ENCODE measurements at regions not wholly inside any gene's neighbourhood (a gene's known extent, or its start where the extent isn't known, plus 50 kb on each side); places are given as distances from the start of the nearest gene placed in this dataset.

DNA sequence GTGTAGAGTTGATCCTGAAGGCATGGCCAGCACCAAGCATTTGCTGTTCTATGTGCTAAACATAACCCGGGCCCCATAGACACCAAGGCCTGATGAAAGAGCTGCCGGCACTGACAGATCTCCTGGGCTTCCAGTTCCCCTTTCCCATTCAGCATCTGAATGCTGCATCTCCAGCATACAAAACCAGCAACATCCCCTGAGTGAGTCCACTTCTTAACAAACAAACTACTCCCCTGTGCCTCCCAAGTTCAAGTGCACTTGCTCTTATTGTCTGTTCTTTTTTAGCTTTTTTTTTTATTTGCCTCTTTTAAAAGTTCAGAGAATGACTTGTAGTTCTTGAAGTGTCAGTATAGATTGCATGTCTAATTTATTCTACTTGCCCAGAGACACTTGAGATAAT, 156.0 kb downstream of the EDEM1 start:
- Histone ChIP-seq H3K4me2 (ENCODE audit: insufficient read depth, low read length) (no peak overlapping the region), H3K27ac (ENCODE audit: extremely low read depth, low read depth, low read length) (no peak overlapping the region), H3K27me3 (ENCODE audit: control insufficient read depth in 2 of 2, insufficient read depth in 2 of 2, low read length in 2 of 2) (peaks cover 10 to 40% of the 10 kb centered on the region in 2 experiments), H3K36me3 (ENCODE audit: control insufficient read depth, insufficient read depth, low read length) (no peaks in the 10 kb centered on the region), H3K4me1 (replicated peaks in 1 of 2; ENCODE audit: control insufficient read depth in 2 of 2, insufficient read depth in 2 of 2, low read length in 2 of 2) (no peaks in the 10 kb centered on the region), H3K4me3 (no peak overlapping the region), H3K9ac (ENCODE audit: insufficient read depth in 1 of 2, low read depth in 2 of 2, low read length in 2 of 2) (no peak overlapping the region), H3K9me3 (replicated peaks; ENCODE audit: control insufficient read depth, insufficient read depth, low read depth, low read length) (no peaks in the 10 kb centered on the region), H2AFZ (ENCODE audit: low read depth, low read length) (no peak overlapping the region), H4K20me1 (replicated peaks; ENCODE audit: control insufficient read depth, insufficient read depth, low read length) (no peaks in the 10 kb centered on the region), H3K79me2 (ENCODE audit: control insufficient read depth, insufficient read depth, low read length) (no peaks in the 10 kb centered on the region), H3K9me1 (ENCODE audit: control insufficient read depth, insufficient read depth, low read length) (no peaks in the 10 kb centered on the region)
- no TSS peak for BruUV-seq (replicated peaks)
- WGBS (ENCODE audit: insufficient coverage, low coverage, missing lambda C conversion rate) = 0% methylated on average over 2 of the region's 2 CpGs
- no peak for FAIRE-seq
- in situ Hi-C loops (cut with MboI) (no loop called here), intact Hi-C loops (cut with micrococcal nuclease) (no loop called here)
- TF ChIP-seq, protein P1, sequence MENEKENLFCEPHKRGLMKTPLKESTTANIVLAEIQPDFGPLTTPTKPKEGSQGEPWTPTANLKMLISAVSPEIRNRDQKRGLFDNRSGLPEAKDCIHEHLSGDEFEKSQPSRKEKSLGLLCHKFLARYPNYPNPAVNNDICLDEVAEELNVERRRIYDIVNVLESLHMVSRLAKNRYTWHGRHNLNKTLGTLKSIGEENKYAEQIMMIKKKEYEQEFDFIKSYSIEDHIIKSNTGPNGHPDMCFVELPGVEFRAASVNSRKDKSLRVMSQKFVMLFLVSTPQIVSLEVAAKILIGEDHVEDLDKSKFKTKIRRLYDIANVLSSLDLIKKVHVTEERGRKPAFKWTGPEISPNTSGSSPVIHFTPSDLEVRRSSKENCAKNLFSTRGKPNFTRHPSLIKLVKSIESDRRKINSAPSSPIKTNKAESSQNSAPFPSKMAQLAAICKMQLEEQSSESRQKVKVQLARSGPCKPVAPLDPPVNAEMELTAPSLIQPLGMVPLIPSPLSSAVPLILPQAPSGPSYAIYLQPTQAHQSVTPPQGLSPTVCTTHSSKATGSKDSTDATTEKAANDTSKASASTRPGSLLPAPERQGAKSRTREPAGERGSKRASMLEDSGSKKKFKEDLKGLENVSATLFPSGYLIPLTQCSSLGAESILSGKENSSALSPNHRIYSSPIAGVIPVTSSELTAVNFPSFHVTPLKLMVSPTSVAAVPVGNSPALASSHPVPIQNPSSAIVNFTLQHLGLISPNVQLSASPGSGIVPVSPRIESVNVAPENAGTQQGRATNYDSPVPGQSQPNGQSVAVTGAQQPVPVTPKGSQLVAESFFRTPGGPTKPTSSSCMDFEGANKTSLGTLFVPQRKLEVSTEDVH (IDR thresholded peaks at IDR 0.05; ENCODE audit: low read depth, partially characterized antibody) = no peak
- TF ChIP-seq SPI1 (IDR thresholded peaks at IDR 0.05; ENCODE audit: borderline replicate concordance, low read depth, low read length) = peak; percentile 37; the same call in 1 of the 2 replicates
- ChIA-PET CTCF (ENCODE audit: low intra/inter-chr PET ratio) (no interaction called here), POLR2A (no interaction called here)
- ATAC-seq = no peak
- no peak for DNase-seq (ENCODE audit: extremely low read depth in 1 of 4, low spot score in 3 of 4)

DNA sequence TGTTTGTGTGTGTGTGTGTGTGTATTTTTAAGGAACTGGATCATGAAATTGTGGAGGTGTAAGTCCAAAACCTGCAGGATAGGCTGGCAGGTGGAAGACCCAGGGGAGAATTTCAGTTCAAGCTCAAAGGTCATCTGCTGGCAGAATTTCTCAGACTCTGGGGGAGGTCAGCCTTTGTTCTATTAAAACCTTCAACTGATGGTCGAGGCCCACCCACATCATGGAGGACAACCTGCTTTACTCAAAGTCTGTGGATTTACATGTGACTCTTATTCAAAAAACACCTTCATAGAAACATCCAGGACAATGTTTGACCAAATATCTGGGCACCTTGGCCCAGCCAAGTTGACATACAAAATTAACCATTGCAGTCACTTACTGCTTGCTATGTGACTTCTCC, 157.2 kb downstream of the EDEM1 start:
- in situ Hi-C loops (cut with MboI) = no loop called here
- H4K20me1 ChIP-seq (replicated peaks; ENCODE audit: control insufficient read depth, insufficient read depth, low read length) = no peaks in the 10 kb centered on the region
- intact Hi-C loops (cut with micrococcal nuclease) = no loop called here
- no TSS peak for BruUV-seq (replicated peaks)
- no peak overlapping the region for H3K27ac ChIP-seq (ENCODE audit: extremely low read depth, low read depth, low read length)
- FAIRE-seq (no peak), DNase-seq (ENCODE audit: extremely low read depth in 1 of 4, low spot score in 3 of 4) (no peak), ATAC-seq (no peak)
- CTCF ChIA-PET (ENCODE audit: low intra/inter-chr PET ratio) = no interaction called here
- H3K9ac ChIP-seq (ENCODE audit: insufficient read depth in 1 of 2, low read depth in 2 of 2, low read length in 2 of 2) = no peak overlapping the region
- H3K36me3 ChIP-seq (ENCODE audit: control insufficient read depth, insufficient read depth, low read length) = no peaks in the 10 kb centered on the region
- H3K27me3 ChIP-seq (ENCODE audit: control insufficient read depth in 2 of 2, insufficient read depth in 2 of 2, low read length in 2 of 2) = peaks cover 5 to 32% of the 10 kb centered on the region in 2 experiments
- H3K4me2 ChIP-seq (ENCODE audit: insufficient read depth, low read length) = no peak overlapping the region
- TF ChIP-seq, protein P2, sequence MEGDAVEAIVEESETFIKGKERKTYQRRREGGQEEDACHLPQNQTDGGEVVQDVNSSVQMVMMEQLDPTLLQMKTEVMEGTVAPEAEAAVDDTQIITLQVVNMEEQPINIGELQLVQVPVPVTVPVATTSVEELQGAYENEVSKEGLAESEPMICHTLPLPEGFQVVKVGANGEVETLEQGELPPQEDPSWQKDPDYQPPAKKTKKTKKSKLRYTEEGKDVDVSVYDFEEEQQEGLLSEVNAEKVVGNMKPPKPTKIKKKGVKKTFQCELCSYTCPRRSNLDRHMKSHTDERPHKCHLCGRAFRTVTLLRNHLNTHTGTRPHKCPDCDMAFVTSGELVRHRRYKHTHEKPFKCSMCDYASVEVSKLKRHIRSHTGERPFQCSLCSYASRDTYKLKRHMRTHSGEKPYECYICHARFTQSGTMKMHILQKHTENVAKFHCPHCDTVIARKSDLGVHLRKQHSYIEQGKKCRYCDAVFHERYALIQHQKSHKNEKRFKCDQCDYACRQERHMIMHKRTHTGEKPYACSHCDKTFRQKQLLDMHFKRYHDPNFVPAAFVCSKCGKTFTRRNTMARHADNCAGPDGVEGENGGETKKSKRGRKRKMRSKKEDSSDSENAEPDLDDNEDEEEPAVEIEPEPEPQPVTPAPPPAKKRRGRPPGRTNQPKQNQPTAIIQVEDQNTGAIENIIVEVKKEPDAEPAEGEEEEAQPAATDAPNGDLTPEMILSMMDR (IDR thresholded peaks at IDR 0.05 in 2 of 3, conservative IDR thresholded peaks at IDR 0.05 in 1 of 3; ENCODE audit: insufficient read depth in 2 of 3, low read depth in 1 of 3, low read length in 3 of 3) = no peak
- TF ChIP-seq NFYB (IDR thresholded peaks at IDR 0.05; ENCODE audit: extremely low read depth, insufficient read length) (no peak), ADNP (tag; IDR thresholded peaks at IDR 0.05) (no peak), ZNF134 (CRISPR knock-in tag; conservative IDR thresholded peaks at IDR 0.05) (peak; percentile 86), DPF2 (IDR thresholded peaks at IDR 0.05) (no peak), ZBTB17 (CRISPR knock-in tag; IDR thresholded peaks at IDR 0.05) (no peak)
- TF ChIP-seq, protein P3, sequence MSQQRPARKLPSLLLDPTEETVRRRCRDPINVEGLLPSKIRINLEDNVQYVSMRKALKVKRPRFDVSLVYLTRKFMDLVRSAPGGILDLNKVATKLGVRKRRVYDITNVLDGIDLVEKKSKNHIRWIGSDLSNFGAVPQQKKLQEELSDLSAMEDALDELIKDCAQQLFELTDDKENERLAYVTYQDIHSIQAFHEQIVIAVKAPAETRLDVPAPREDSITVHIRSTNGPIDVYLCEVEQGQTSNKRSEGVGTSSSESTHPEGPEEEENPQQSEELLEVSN (IDR thresholded peaks at IDR 0.05; ENCODE audit: borderline replicate concordance in 1 of 2, extremely low read depth in 1 of 2, insufficient read depth in 1 of 2, insufficient read length in 1 of 2, low read depth in 1 of 2, low read length in 1 of 2, poor library complexity in 1 of 2, severe bottlenecking in 1 of 2) = no peak
- H3K79me2 ChIP-seq (ENCODE audit: control insufficient read depth, insufficient read depth, low read length) = no peaks in the 10 kb centered on the region
- H3K4me1 ChIP-seq (replicated peaks in 1 of 2; ENCODE audit: control insufficient read depth in 2 of 2, insufficient read depth in 2 of 2, low read length in 2 of 2) = peaks cover 0 to 6% of the 10 kb centered on the region in 2 experiments; a peak in 1 of 5 replicates
- WGBS (ENCODE audit: insufficient coverage, low coverage, missing lambda C conversion rate) = 0% methylated on average over 1 of the region's 1 CpG
- no peaks in the 10 kb centered on the region for H3K9me1 ChIP-seq (ENCODE audit: control insufficient read depth, insufficient read depth, low read length)
- no peaks in the 10 kb centered on the region; the same call in 1 of the 2 replicates for H3K9me3 ChIP-seq (replicated peaks; ENCODE audit: control insufficient read depth, insufficient read depth, low read depth, low read length)
- POLR2A ChIA-PET = no interaction called here
- no peak overlapping the region for H3K4me3 ChIP-seq
- no peak overlapping the region for H2AFZ ChIP-seq (ENCODE audit: low read depth, low read length)
